ENCODE measurements at regions not wholly inside any gene's neighbourhood (a gene's known extent, or its start where the extent isn't known, plus 50 kb on each side); places are given as distances from the start of the nearest gene placed in this dataset.
"Not testable (repeated sequence)": the region's sequence is repeated elsewhere in the genome, so short reads cannot be mapped to it uniquely, and the experiment has no call there.

- no peak for DNase-seq (ENCODE audit: low spot score)
Observed at GRCh38 chr2:234695981-234696380, 199.1 kb upstream of the ARL4C start.

- DNase-seq (ENCODE audit: low spot score), result peak; percentile 25
Observed at GRCh38 chr2:234694244-234695013, 197.5 kb upstream of the ARL4C start.

- not testable (repeated sequence) for DNase-seq (ENCODE audit: low spot score)
Observed at GRCh38 chr2:234693681-234694190, 196.9 kb upstream of the ARL4C start.

- not testable (repeated sequence) for DNase-seq (ENCODE audit: low spot score)
Observed at GRCh38 chr2:234693191-234693590, 196.3 kb upstream of the ARL4C start.

- DNase-seq (ENCODE audit: low spot score), result no peak
Observed at GRCh38 chr2:234691968-234692955, 195.4 kb upstream of the ARL4C start.

GRCh38 chr2:234691214-234691575 lies 194.3 kb upstream of the ARL4C start:
- DNase-seq (ENCODE audit: low spot score), result no peak

GRCh38 chr2:234690569-234691213 lies 193.8 kb upstream of the ARL4C start:
- DNase-seq (ENCODE audit: low spot score), result no peak

GRCh38 chr2:234689911-234690379 lies 193.1 kb upstream of the ARL4C start:
- DNase-seq (ENCODE audit: low spot score), result no peak

- no peak for DNase-seq (ENCODE audit: low spot score)
Observed at GRCh38 chr2:234687718-234688475, 191.0 kb upstream of the ARL4C start.

- DNase-seq (ENCODE audit: low spot score), result no peak
Observed at GRCh38 chr2:234686088-234686890, 189.4 kb upstream of the ARL4C start.

GRCh38 chr2:234684466-234684865 lies 187.6 kb upstream of the ARL4C start:
- no peak for DNase-seq (ENCODE audit: low spot score)

- DNase-seq (ENCODE audit: low spot score), result no peak
Observed at GRCh38 chr2:234683950-234684349, 187.1 kb upstream of the ARL4C start.

GRCh38 chr2:234682492-234683228 lies 185.8 kb upstream of the ARL4C start:
- DNase-seq (ENCODE audit: low spot score), result no peak

- no peak for DNase-seq (ENCODE audit: low spot score)
Observed at GRCh38 chr2:234680688-234681619, 184.1 kb upstream of the ARL4C start.

GRCh38 chr2:234679741-234680687 lies 183.1 kb upstream of the ARL4C start:
- peak; percentile 59 for DNase-seq (ENCODE audit: low spot score)

GRCh38 chr2:234679301-234679740 lies 182.4 kb upstream of the ARL4C start:
- DNase-seq (ENCODE audit: low spot score), result no peak

- no peak for DNase-seq (ENCODE audit: low spot score)
Observed at GRCh38 chr2:234678711-234679110, 181.8 kb upstream of the ARL4C start.

All from HT-29 (cell line).